ENCODE measurements at regions not wholly inside any gene's neighbourhood (a gene's known extent, or its start where the extent isn't known, plus 50 kb on each side); places are given as distances from the start of the nearest gene placed in this dataset.

DNA sequence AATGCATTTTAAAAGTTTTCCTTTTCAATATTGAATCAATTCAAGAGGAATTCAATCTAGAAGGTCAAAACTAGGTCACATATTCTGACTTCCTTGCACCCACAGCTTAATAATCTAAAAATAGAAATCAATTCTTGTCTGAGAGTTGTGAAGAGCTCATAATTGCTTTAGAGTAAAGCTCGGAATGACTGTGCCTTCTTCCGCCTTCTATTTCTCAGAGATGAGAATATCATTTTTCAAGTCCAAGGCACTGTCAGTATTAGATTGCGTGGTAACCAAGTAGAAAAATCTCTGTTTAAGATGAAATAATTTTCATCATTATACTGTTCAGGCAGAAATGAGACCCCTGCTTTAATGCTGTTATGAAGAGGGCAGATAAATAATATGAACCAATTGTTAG is 272.2 kb upstream of the NFE2L3 start:
- no peak for TF ChIP-seq EZH2 (IDR thresholded peaks at IDR 0.05)
- TF ChIP-seq POLR2AphosphoS5 (IDR thresholded peaks at IDR 0.05; ENCODE audit: borderline replicate concordance, low read depth, low read length), result no peak

All from SK-N-MC (cell line).